NCI-H526 (cell line): ENCODE measurements at regions not wholly inside any gene's neighbourhood (a gene's known extent, or its start where the extent isn't known, plus 50 kb on each side); places are given as distances from the start of the nearest gene placed in this dataset.

Experiments used
- DNase-seq, 2 experiments: peaks; one replicate each; lab custom pipeline; 2025; lab: John Stamatoyannopoulos, UW

- no peak for DNase-seq
These were observed 309.2 kb downstream of the FAT3 start for GRCh38 chr11:92533657-92534335.

GRCh38 chr11:92536883-92537282 is 312.3 kb downstream of the FAT3 start:
- DNase-seq, result peak; percentile 60 to 73

GRCh38 chr11:92540096-92540495 is 315.5 kb downstream of the FAT3 start:
- no peak for DNase-seq

- DNase-seq, result peak; percentile 73 to 84
These were observed 321.4 kb downstream of the FAT3 start for GRCh38 chr11:92545906-92546471.

- peak; percentile 30 to 64 for DNase-seq
These were observed 322.0 kb downstream of the FAT3 start for GRCh38 chr11:92546603-92547002.

- no peak for DNase-seq
These were observed 325.8 kb downstream of the FAT3 start for GRCh38 chr11:92550411-92550810.

- DNase-seq, result no peak
These were observed 326.3 kb downstream of the FAT3 start for GRCh38 chr11:92550871-92551270.

GRCh38 chr11:92552942-92553341 is 328.3 kb downstream of the FAT3 start:
- peak in 1 of 2 experiments; percentile 42 for DNase-seq

- no peak for DNase-seq
These were observed 330.1 kb downstream of the FAT3 start for GRCh38 chr11:92554688-92555087.

GRCh38 chr11:92556431-92556830 is 331.8 kb downstream of the FAT3 start:
- peak; percentile 43 to 52 for DNase-seq

- peak; percentile 69 to 89 for DNase-seq
These were observed 333.3 kb downstream of the FAT3 start for GRCh38 chr11:92557879-92558278.

GRCh38 chr11:92558323-92558722 is 333.7 kb downstream of the FAT3 start:
- DNase-seq, result peak in 1 of 2 experiments; percentile 66

- no peak for DNase-seq
These were observed 345.1 kb downstream of the FAT3 start for GRCh38 chr11:92569726-92570125.

- no peak for DNase-seq
These were observed 347.9 kb downstream of the FAT3 start for GRCh38 chr11:92572559-92572958.

GRCh38 chr11:92576315-92576714 is 351.7 kb downstream of the FAT3 start:
- peak; percentile 32 to 37 for DNase-seq

- no peak for DNase-seq
These were observed 356.3 kb downstream of the FAT3 start for GRCh38 chr11:92580908-92581307.

- DNase-seq, result no peak
These were observed 363.8 kb downstream of the FAT3 start for GRCh38 chr11:92588393-92588792.

GRCh38 chr11:92589512-92589911 is 364.9 kb downstream of the FAT3 start:
- DNase-seq, result no peak

GRCh38 chr11:92591521-92591920 is 366.9 kb downstream of the FAT3 start:
- no peak for DNase-seq

GRCh38 chr11:92594251-92594650 is 369.6 kb downstream of the FAT3 start:
- no peak for DNase-seq

GRCh38 chr11:92595052-92595451 is 370.4 kb downstream of the FAT3 start:
- no peak for DNase-seq

GRCh38 chr11:92596596-92597317 is 372.1 kb downstream of the FAT3 start:
- DNase-seq, result no peak

- no peak for DNase-seq
These were observed 368.4 kb upstream of the MTNR1B start for GRCh38 chr11:92601048-92601447.
